ENCODE measurements at regions not wholly inside any gene's neighbourhood (a gene's known extent, or its start where the extent isn't known, plus 50 kb on each side); places are given as distances from the start of the nearest gene placed in this dataset.

GRCh38 chr3:148095962-148096361 lies 601.7 kb upstream of the AGTR1 start:
- no peak overlapping the region for H3K9ac ChIP-seq (ENCODE audit: extremely low read depth, low read length, poor library complexity, severe bottlenecking)
- H3K4me1 ChIP-seq (ENCODE audit: control insufficient read depth, insufficient read depth, low read length), result no peaks in the 10 kb centered on the region
- WGBS, 2 experiments (ENCODE audit: insufficient coverage in 1 of 2, insufficient read length in 1 of 2), result 98 to 100% methylated on average over 1 to 2 of the region's 5 CpGs
- peaks cover 11% of the 10 kb centered on the region for H3K4me1 Mint-ChIP-seq
- H3K4me3 Mint-ChIP-seq, result no peak overlapping the region
- no peaks in the 10 kb centered on the region for H3K36me3 ChIP-seq (ENCODE audit: control insufficient read depth, insufficient read depth, low read length)
- DNase-seq, result no peak
- H3K27me3 Mint-ChIP-seq (ENCODE audit: insufficient read depth), result no peaks in the 10 kb centered on the region
- H3K4me3 ChIP-seq (ENCODE audit: low read length), result no peak overlapping the region
- H3K27me3 ChIP-seq (ENCODE audit: control insufficient read depth, insufficient read depth, low read length, poor library complexity, severe bottlenecking), result no peaks in the 10 kb centered on the region
- no peaks in the 10 kb centered on the region for H3K9me3 Mint-ChIP-seq
- TF ChIP-seq CTCF (conservative IDR thresholded peaks at IDR 0.05), result no peak
- H3K36me3 Mint-ChIP-seq (ENCODE audit: low read depth), result no peaks in the 10 kb centered on the region
- no peak overlapping the region for H3K27ac ChIP-seq (ENCODE audit: low read depth, low read length)
- no peak overlapping the region for H3K27ac Mint-ChIP-seq
- no peaks in the 10 kb centered on the region for H3K9me3 ChIP-seq (ENCODE audit: control insufficient read depth, low read length)

- Mint-ChIP-seq H3K4me3 (no peak overlapping the region), H3K27ac (no peak overlapping the region), H3K36me3 (ENCODE audit: low read depth) (no peaks in the 10 kb centered on the region), H3K4me1 (peaks cover 2% of the 10 kb centered on the region), H3K9me3 (peaks cover 2% of the 10 kb centered on the region), H3K27me3 (ENCODE audit: insufficient read depth) (no peaks in the 10 kb centered on the region)
- Histone ChIP-seq H3K36me3 (ENCODE audit: control insufficient read depth, insufficient read depth, low read length) (no peaks in the 10 kb centered on the region), H3K9ac (ENCODE audit: extremely low read depth, low read length, poor library complexity, severe bottlenecking) (no peak overlapping the region), H3K27me3 (ENCODE audit: control insufficient read depth, insufficient read depth, low read length, poor library complexity, severe bottlenecking) (no peaks in the 10 kb centered on the region), H3K27ac (ENCODE audit: low read depth, low read length) (no peak overlapping the region), H3K4me1 (ENCODE audit: control insufficient read depth, insufficient read depth, low read length) (no peaks in the 10 kb centered on the region), H3K4me3 (ENCODE audit: low read length) (no peak overlapping the region), H3K9me3 (ENCODE audit: control insufficient read depth, low read length) (no peaks in the 10 kb centered on the region)
- DNase-seq, result no peak
- TF ChIP-seq CTCF (conservative IDR thresholded peaks at IDR 0.05), result no peak
Observed at GRCh38 chr3:148100476-148100875, 597.2 kb upstream of the AGTR1 start.

GRCh38 chr3:148101061-148101460 lies 596.6 kb upstream of the AGTR1 start:
- no peak for DNase-seq
- Mint-ChIP-seq H3K4me1 (no peaks in the 10 kb centered on the region), H3K4me3 (no peak overlapping the region), H3K36me3 (ENCODE audit: low read depth) (no peaks in the 10 kb centered on the region), H3K27ac (no peak overlapping the region), H3K27me3 (ENCODE audit: insufficient read depth) (no peaks in the 10 kb centered on the region), H3K9me3 (peaks cover 2% of the 10 kb centered on the region)
- 70% methylated on average over 1 of the region's 1 CpG; no CpG with 5 or more reads in 1 of the 2 experiments for WGBS, 2 experiments (ENCODE audit: insufficient coverage in 1 of 2, insufficient read length in 1 of 2)
- no peak for TF ChIP-seq CTCF (conservative IDR thresholded peaks at IDR 0.05)
- no peaks in the 10 kb centered on the region for H3K4me1 ChIP-seq (ENCODE audit: control insufficient read depth, insufficient read depth, low read length)
- H3K9ac ChIP-seq (ENCODE audit: extremely low read depth, low read length, poor library complexity, severe bottlenecking), result no peak overlapping the region
- H3K4me3 ChIP-seq (ENCODE audit: low read length), result no peak overlapping the region
- no peaks in the 10 kb centered on the region for H3K27me3 ChIP-seq (ENCODE audit: control insufficient read depth, insufficient read depth, low read length, poor library complexity, severe bottlenecking)
- H3K27ac ChIP-seq (ENCODE audit: low read depth, low read length), result no peak overlapping the region
- no peaks in the 10 kb centered on the region for H3K9me3 ChIP-seq (ENCODE audit: control insufficient read depth, low read length)
- H3K36me3 ChIP-seq (ENCODE audit: control insufficient read depth, insufficient read depth, low read length), result no peaks in the 10 kb centered on the region
